AG04450 (cell line): ENCODE measurements at regions not wholly inside any gene's neighbourhood (a gene's known extent, or its start where the extent isn't known, plus 50 kb on each side); places are given as distances from the start of the nearest gene placed in this dataset.

Source experiments
- CTCF ChIA-PET: fragments of 300-600, 350-600 bp; formaldehyde crosslinking; extraction: SDS; loops from one replicate; lab custom pipeline; 2022; ENCODE audit warnings: antibody characterized with exemption, inconsistent platforms; lab: Charles Lee
- POLR2A ChIA-PET: fragments of 350-600 bp; formaldehyde crosslinking; extraction: SDS; loops from one replicate; lab custom pipeline; 2021; ENCODE audit warnings: antibody characterized with exemption, inconsistent platforms; lab: Yijun Ruan, JAX
- DNase-seq: peaks from one replicate; pipeline ENCODE4 v3.0.0-alpha.2; 2011; ENCODE audit warnings: low read depth, low spot score
- H3K27ac ChIP-seq: one replicate; pipeline ENCODE4 v1.5.1; 2012; ENCODE audit warnings: low read depth, low read length, control low read depth
- H3K27me3 ChIP-seq: one replicate; pipeline ENCODE4 v1.6.0; 2012; ENCODE audit warnings: low read length; ENCODE audit not compliant: control insufficient read depth, insufficient read depth
- H3K4me3 ChIP-seq: 2 replicates; pipeline ENCODE4 v1.5.1; 2011; ENCODE audit warnings: mild to moderate bottlenecking, low read depth, low read length, control low read depth
- H3K9me3 ChIP-seq: 2 replicates; pipeline ENCODE4 v1.5.1; 2012; ENCODE audit warnings: low read length; ENCODE audit not compliant: control insufficient read depth, insufficient read depth
- TF ChIP-seq, protein P1 (sequence below): IDR thresholded peaks from 2 replicates; pipeline ENCODE4 v1.5.1; 2011; ENCODE audit warnings: low read depth, low read length, control low read depth, inconsistent platforms

DNA sequence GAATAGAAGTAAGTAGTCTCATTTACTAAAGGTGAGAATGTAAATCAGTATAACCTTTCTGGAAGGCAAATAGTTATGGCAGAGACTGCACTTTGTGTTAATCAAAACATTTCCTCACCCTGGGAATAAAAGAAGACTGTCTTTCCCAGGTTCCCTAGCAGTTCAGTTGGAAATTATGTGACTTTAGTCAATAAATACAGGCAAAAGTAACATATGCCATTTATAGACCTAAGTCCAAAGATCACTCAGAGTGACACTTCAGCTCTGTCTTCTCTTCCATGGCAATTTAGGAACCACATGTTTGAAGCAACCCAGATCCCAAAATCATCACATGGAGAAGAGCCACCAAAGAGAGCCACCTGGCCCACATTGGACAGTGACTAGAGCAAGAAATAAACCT lies 160.7 kb upstream of the SV2C start:
- Histone ChIP-seq H3K9me3 (peaks cover 8% of the 10 kb centered on the region; the same call in 1 of the 2 replicates), H3K27ac (no peak overlapping the region), H3K27me3 (no peaks in the 10 kb centered on the region), H3K4me3 (no peak overlapping the region)
- no peak for DNase-seq
- TF ChIP-seq, protein P1, sequence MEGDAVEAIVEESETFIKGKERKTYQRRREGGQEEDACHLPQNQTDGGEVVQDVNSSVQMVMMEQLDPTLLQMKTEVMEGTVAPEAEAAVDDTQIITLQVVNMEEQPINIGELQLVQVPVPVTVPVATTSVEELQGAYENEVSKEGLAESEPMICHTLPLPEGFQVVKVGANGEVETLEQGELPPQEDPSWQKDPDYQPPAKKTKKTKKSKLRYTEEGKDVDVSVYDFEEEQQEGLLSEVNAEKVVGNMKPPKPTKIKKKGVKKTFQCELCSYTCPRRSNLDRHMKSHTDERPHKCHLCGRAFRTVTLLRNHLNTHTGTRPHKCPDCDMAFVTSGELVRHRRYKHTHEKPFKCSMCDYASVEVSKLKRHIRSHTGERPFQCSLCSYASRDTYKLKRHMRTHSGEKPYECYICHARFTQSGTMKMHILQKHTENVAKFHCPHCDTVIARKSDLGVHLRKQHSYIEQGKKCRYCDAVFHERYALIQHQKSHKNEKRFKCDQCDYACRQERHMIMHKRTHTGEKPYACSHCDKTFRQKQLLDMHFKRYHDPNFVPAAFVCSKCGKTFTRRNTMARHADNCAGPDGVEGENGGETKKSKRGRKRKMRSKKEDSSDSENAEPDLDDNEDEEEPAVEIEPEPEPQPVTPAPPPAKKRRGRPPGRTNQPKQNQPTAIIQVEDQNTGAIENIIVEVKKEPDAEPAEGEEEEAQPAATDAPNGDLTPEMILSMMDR: no peak
- ChIA-PET POLR2A (interaction anchor here (0.6 kb wide), 1 partner anchor 23 kb away, joined by 4 read pairs; no protein-coding TSS in a partner anchor), CTCF (no interaction called here)

DNA sequence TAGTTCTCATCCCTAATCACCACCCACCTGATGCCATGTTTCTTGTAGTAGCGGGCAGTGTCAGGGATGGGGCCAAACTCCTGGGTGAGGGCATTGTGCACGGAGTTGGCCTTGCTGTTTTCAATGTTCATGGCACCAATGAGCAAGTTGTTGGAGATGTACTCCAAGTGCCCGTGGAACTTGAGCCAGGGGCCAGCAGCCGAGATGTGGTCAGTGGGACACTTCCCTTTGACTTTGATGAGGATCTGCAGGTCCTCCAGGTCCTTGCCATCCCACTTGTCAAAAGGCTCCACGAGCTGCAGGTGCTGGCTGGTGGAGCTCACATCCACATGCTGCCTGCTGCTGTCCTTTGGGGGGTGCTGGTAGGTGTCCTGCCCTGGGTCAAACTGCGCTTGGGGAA lies 162.2 kb upstream of the SV2C start:
- Histone ChIP-seq H3K27me3 (no peaks in the 10 kb centered on the region), H3K27ac (no peak overlapping the region), H3K4me3 (no peak overlapping the region), H3K9me3 (peaks cover 8% of the 10 kb centered on the region; the same call in 1 of the 2 replicates)
- DNase-seq: no peak
- TF ChIP-seq, protein P1: no peak
- ChIA-PET POLR2A (no interaction called here), CTCF (no interaction called here)

DNA sequence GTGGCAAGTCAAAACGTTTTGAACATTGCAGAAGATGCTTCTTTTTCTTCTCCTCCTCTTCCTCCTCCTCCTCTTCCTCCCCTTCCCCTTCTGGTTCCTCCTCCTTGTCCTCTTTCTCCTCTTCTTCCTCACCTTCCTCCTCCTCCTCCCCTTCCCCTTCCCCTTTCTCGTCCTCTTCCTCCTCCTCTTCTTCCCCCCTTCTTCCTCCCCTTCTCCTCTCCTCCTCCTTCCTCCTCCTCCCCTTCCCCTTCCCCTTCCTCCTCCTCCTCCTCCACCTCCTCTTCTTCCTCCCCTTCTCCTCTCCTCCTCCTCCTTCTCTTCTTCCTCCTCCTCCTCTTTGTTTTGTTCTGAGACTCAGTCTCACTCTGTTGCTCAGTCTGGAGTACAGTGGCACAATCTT lies 167.0 kb upstream of the SV2C start:
- Histone ChIP-seq H3K27me3 (no peaks in the 10 kb centered on the region), H3K27ac (no peak overlapping the region), H3K4me3 (no peak overlapping the region), H3K9me3 (peaks cover 6% of the 10 kb centered on the region; the same call in 1 of the 2 replicates)
- DNase-seq: no peak
- ChIA-PET CTCF (no interaction called here), POLR2A (no interaction called here)
- TF ChIP-seq, protein P1: no peak

DNA sequence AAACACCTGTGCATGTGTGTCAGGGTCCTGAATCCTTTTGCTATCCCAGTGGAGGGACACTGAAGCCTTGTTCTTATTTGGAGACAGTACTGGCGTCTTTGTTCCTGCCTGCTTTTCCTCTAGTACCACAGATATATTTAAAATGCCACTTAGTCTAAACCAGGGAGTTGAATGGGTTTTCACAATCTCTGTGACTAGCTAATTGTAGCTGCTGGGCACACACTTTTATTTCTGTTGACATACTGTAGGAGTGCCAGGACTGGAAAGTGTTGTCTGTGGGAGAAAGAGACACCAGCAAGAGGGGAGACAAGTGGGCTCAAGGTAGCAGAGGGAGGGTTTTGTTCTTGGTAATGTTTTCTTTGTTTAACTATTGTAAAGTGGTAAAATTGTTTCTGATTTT lies 174.0 kb upstream of the SV2C start:
- CTCF ChIA-PET: no interaction called here
- no peak overlapping the region for H3K4me3 ChIP-seq
- no peaks in the 10 kb centered on the region for H3K27me3 ChIP-seq
- no peak for DNase-seq
- no peaks in the 10 kb centered on the region for H3K9me3 ChIP-seq
- POLR2A ChIA-PET: no interaction called here
- H3K27ac ChIP-seq: no peak overlapping the region
- TF ChIP-seq, protein P1: no peak

DNA sequence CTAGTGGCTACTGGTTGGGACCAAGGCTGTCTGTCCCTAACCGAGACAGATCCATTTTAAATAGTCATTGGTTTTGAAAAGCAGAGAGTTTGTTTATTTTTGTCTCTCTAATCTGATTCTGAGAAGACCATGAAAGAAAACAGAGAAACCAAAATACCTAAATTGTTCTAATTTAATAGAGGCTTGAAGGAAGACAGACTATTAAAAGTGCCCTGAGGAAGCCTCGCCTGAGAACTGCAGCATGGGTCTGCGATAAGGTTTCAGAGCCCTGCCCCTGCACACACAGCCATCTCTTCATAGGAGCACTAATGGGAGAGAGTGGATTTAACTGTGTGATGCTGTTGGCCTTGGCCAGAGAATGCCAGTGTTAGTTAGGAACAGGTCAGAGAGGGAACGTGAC lies 175.5 kb upstream of the SV2C start:
- Histone ChIP-seq H3K27ac (no peak overlapping the region), H3K9me3 (no peaks in the 10 kb centered on the region), H3K4me3 (no peak overlapping the region), H3K27me3 (no peaks in the 10 kb centered on the region)
- no peak for DNase-seq
- ChIA-PET POLR2A (no interaction called here), CTCF (no interaction called here)
- TF ChIP-seq, protein P1: no peak
